ENCODE measurements at regions not wholly inside any gene's neighbourhood (a gene's known extent, or its start where the extent isn't known, plus 50 kb on each side); places are given as distances from the start of the nearest gene placed in this dataset.
A peak's percentile ranks its signal among the peaks of the same experiment; 100 is the strongest.

DNA sequence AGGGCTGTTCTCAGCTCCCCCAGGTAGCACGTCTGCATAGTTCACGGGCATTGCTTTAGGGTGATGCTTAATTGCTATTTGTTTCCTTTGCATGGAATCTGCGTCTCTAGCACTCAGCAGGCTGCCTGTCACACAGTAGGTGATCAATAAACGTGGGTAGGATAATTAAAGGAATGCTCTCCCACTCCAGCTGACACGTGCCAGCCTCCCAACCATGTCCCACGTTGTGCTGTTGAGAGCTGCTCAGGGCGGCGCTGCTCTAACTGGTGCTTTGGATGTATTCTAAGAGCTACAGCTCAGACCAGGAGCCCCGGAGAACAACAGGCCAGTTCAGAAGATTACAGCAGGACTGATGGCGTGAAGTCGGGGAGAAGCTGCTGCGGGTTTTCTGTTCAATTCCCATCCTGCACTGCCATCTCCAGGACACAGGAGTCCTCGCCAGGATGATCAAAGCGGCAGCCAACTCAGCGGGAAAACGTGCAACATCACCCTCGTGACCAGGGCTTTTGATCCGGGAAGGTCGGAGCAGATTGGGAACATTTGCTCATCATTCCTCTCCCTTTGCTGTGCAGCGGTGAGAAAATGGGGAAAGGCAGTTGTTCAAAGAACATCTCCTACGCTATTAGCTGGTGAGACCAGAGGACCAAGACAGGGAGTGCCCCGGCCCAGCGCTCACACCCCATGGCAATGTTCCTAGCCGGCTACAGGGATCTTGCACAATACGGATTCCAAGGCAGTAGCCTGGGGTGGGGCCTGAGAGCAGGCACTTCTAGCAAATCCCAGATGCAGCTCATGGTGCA is 50.5 kb upstream of the FOXK1 start:
- peak; percentile 97 for ATAC-seq
- no peaks in the 10 kb centered on the region for H3K27me3 ChIP-seq
- peak overlapping the region; percentile 36 for H3K4me3 ChIP-seq
- H3K27ac ChIP-seq, result peak overlapping the region; percentile 31
- TF ChIP-seq, protein P1, sequence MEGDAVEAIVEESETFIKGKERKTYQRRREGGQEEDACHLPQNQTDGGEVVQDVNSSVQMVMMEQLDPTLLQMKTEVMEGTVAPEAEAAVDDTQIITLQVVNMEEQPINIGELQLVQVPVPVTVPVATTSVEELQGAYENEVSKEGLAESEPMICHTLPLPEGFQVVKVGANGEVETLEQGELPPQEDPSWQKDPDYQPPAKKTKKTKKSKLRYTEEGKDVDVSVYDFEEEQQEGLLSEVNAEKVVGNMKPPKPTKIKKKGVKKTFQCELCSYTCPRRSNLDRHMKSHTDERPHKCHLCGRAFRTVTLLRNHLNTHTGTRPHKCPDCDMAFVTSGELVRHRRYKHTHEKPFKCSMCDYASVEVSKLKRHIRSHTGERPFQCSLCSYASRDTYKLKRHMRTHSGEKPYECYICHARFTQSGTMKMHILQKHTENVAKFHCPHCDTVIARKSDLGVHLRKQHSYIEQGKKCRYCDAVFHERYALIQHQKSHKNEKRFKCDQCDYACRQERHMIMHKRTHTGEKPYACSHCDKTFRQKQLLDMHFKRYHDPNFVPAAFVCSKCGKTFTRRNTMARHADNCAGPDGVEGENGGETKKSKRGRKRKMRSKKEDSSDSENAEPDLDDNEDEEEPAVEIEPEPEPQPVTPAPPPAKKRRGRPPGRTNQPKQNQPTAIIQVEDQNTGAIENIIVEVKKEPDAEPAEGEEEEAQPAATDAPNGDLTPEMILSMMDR (IDR thresholded peaks at IDR 0.05), result peak; percentile 62
- H3K36me3 ChIP-seq, result no peaks in the 10 kb centered on the region
- peaks cover 12% of the 10 kb centered on the region for H3K4me1 ChIP-seq
- no peaks in the 10 kb centered on the region for H3K9me3 ChIP-seq
- DNase-seq, result peak; percentile 86
- intact Hi-C loops (cut with DNase I), result no loop called here

Data from upper lobe of right lung (tissue), 1 donor.